Endothelial cell of umbilical vein (primary cell): ENCODE measurements at regions not wholly inside any gene's neighbourhood (a gene's known extent, or its start where the extent isn't known, plus 50 kb on each side); places are given as distances from the start of the nearest gene placed in this dataset.

Experiments
- BruUV-seq: library from RNA; stranded (reverse); fragments of 400-500 nt; replicated peaks from 2 replicates; lab custom pipeline; 2021; lab: Mats Ljungman, UMichigan
- CTCF ChIA-PET: fragments of 300-600, 350-600 bp; sonication (Branson Sonifier 250); formaldehyde crosslinking; loops from one replicate; lab custom pipeline; 2021; ENCODE audit warnings: antibody characterized with exemption, inconsistent platforms; lab: Charles Lee
- POLR2A ChIA-PET: fragments of 300-600, 350-600 bp; sonication (Branson Sonifier 250); formaldehyde crosslinking; loops from one replicate; lab custom pipeline; 2021; ENCODE audit warnings: antibody characterized with exemption, inconsistent platforms; lab: Charles Lee
- DNase-seq: peaks from one replicate; pipeline ENCODE4 v3.0.0-alpha.2; 2011; ENCODE audit warnings: low read depth, low spot score
- FAIRE-seq: peaks from 2 replicates; lab custom pipeline; 2011; peaks lifted over from hg19 to GRCh38; lab: Jason Lieb, UNC
- H2AFZ ChIP-seq: 2 replicates; pipeline ENCODE4 v1.6.0; 2012; ENCODE audit warnings: low read depth, low read length, control low read depth, inconsistent platforms
- H3K27ac ChIP-seq: 2 replicates; pipeline ENCODE4 v1.5.1; 2011; ENCODE audit warnings: low read depth, mild to moderate bottlenecking, control low read depth, low read length, moderate library complexity; ENCODE audit not compliant: insufficient read depth
- H3K27me3 ChIP-seq, 2 experiments: 2 replicates each; pipeline versions ENCODE4 v1.6.0 to v1.6.1; 2011; ENCODE audit warnings: low read length in 2 of 2, mixed read lengths in 1 of 2; ENCODE audit not compliant: control insufficient read depth in 2 of 2, insufficient read depth in 2 of 2
- H3K36me3 ChIP-seq, 2 experiments: 2 replicates in 1 of 2; 3 replicates in 1 of 2; pipeline ENCODE4 v1.5.1; 2011; ENCODE audit warnings: low read length in 2 of 2, mild to moderate bottlenecking in 1 of 2, moderate library complexity in 1 of 2; ENCODE audit not compliant: control insufficient read depth in 2 of 2, insufficient read depth in 2 of 2; ENCODE audit errors: extremely low read depth in 1 of 2
- H3K4me1 ChIP-seq: 3 replicates; pipeline ENCODE4 v1.5.1; 2011; ENCODE audit warnings: mild to moderate bottlenecking, low read length; ENCODE audit not compliant: control insufficient read depth, insufficient read depth; ENCODE audit errors: extremely low read depth
- H3K4me2 ChIP-seq: 2 replicates; pipeline ENCODE4 v1.6.1; 2011; ENCODE audit warnings: low read length, control low read depth, mixed read lengths; ENCODE audit not compliant: insufficient read depth
- H3K4me3 ChIP-seq, 3 experiments: fragments of 200-600 bp in 1 of 3; sonication (generic), shearing (Covaris generic) in 1 of 3; replicated peaks in 1 of 3; 2 replicates each; pipeline ENCODE4 v1.5.1; 2011 to 2016; ENCODE audit warnings: control low read depth in 3 of 3, low read length in 3 of 3, mild to moderate bottlenecking in 2 of 3, inconsistent platforms in 1 of 3, low read depth in 1 of 3, moderate library complexity in 1 of 3; ENCODE audit not compliant: insufficient read depth in 1 of 3
- H3K79me2 ChIP-seq: 2 replicates; pipeline ENCODE4 v1.6.0; 2012; ENCODE audit warnings: low read length, inconsistent platforms; ENCODE audit not compliant: control insufficient read depth, insufficient read depth
- H3K9ac ChIP-seq: replicated peaks from 2 replicates; pipeline ENCODE3; 2011; ENCODE audit warnings: low read length, control low read depth; ENCODE audit not compliant: insufficient read depth; ENCODE audit errors: extremely low read depth
- H3K9me1 ChIP-seq: replicated peaks from 3 replicates; pipeline ENCODE4 v1.6.0; 2011; ENCODE audit warnings: mild to moderate bottlenecking, low read length; ENCODE audit not compliant: control insufficient read depth, insufficient read depth; ENCODE audit errors: extremely low read depth
- H3K9me3 ChIP-seq: replicated peaks from 2 replicates; pipeline ENCODE4 v1.5.1; 2012; ENCODE audit warnings: low read length, inconsistent platforms; ENCODE audit not compliant: control insufficient read depth, insufficient read depth
- H4K20me1 ChIP-seq: replicated peaks from 2 replicates; pipeline ENCODE3; 2011; ENCODE audit warnings: mild to moderate bottlenecking, low read length; ENCODE audit not compliant: control insufficient read depth, insufficient read depth; ENCODE audit errors: extremely low read depth
- CTCF ChIP-seq, 2 donors: IDR thresholded peaks; 1 replicate in 1 of 2; 2 replicates in 1 of 2; pipeline ENCODE4 v1.5.1; 2011; ENCODE audit warnings: low read length in 2 of 2, mild to moderate bottlenecking in 2 of 2, moderate library complexity in 2 of 2, control low read depth in 1 of 2, inconsistent platforms in 1 of 2, low read depth in 1 of 2; ENCODE audit not compliant: insufficient read depth in 1 of 2; ENCODE audit errors: extremely low read depth in 1 of 2
- EZH2 ChIP-seq: IDR thresholded peaks from 2 replicates; pipeline ENCODE4 v1.6.1; 2012; ENCODE audit warnings: borderline replicate concordance, low read depth, mild to moderate bottlenecking, moderate library complexity, low read length, inconsistent platforms; ENCODE audit not compliant: severe bottlenecking
- FOS ChIP-seq: IDR thresholded peaks from 2 replicates; pipeline ENCODE4 v1.6.1; 2011; ENCODE audit warnings: mild to moderate bottlenecking, low read length, moderate library complexity, borderline replicate concordance; ENCODE audit not compliant: insufficient read depth
- GATA2 ChIP-seq: IDR thresholded peaks from 2 replicates; pipeline ENCODE4 v1.7.0; 2011; ENCODE audit warnings: low read depth, mild to moderate bottlenecking, moderate library complexity, mixed read lengths, low read length; ENCODE audit not compliant: insufficient read length, insufficient read depth
- JUN ChIP-seq: IDR thresholded peaks from 2 replicates; pipeline ENCODE4 v1.6.1; 2011; ENCODE audit warnings: borderline replicate concordance, low read depth; ENCODE audit not compliant: insufficient read length, insufficient read depth
- MAX ChIP-seq: IDR thresholded peaks from 2 replicates; pipeline ENCODE4 v1.6.1; 2011; ENCODE audit not compliant: insufficient read depth, insufficient read length
- MYC ChIP-seq: IDR thresholded peaks from one replicate; pipeline ENCODE4 v1.6.1; 2011; ENCODE audit warnings: mild to moderate bottlenecking, low read depth, low read length
- POLR2A ChIP-seq: IDR thresholded peaks from 2 replicates; pipeline ENCODE4 v1.6.1; 2012; ENCODE audit warnings: low read depth, mild to moderate bottlenecking, control low read depth, low read length
- POLR2AphosphoS5 ChIP-seq: IDR thresholded peaks from 2 replicates; pipeline ENCODE4 v1.6.1; 2012; ENCODE audit warnings: low read depth, mild to moderate bottlenecking, control low read depth, low read length, moderate library complexity; ENCODE audit not compliant: insufficient read depth
- dilution Hi-C: fragments of 300-500 bp; cut with MboI; formaldehyde crosslinking; loops from one replicate; pipeline ENCODE4 v1.15.0; 2019; ENCODE audit warnings: low sequenced_read_pairs; ENCODE audit not compliant: extremely low pct_ligation_motif_present
- intact Hi-C: fragments of 100-400 bp; cut with micrococcal nuclease; formaldehyde crosslinking; loops from one replicate; pipeline ENCODE4 v1.10.0; 2022

GRCh38 chr7:153389261-153389660 lies 629.7 kb downstream of the ACTR3B start:
- Histone ChIP-seq H3K9me1 (no peaks in the 10 kb centered on the region), H3K9me3 (peaks cover 10% of the 10 kb centered on the region), H3K4me1 (no peaks in the 10 kb centered on the region), H3K27me3 (no peaks in the 10 kb centered on the region), H3K9ac (no peak overlapping the region), H3K36me3 (no peaks in the 10 kb centered on the region), H4K20me1 (no peaks in the 10 kb centered on the region), H3K79me2 (no peaks in the 10 kb centered on the region), H2AFZ (no peak overlapping the region), H3K4me3 (no peak overlapping the region), H3K4me2 (no peak overlapping the region), H3K27ac (no peak overlapping the region)
- dilution Hi-C loops = no loop called here
- FAIRE-seq (no peak), DNase-seq (no peak)
- intact Hi-C loops = no loop called here
- ChIA-PET CTCF (no interaction called here), POLR2A (no interaction called here)
- no TSS peak for BruUV-seq
- TF ChIP-seq POLR2AphosphoS5 = no peak
- no peak for TF ChIP-seq GATA2
- TF ChIP-seq FOS = no peak

GRCh38 chr7:153390955-153391354 lies 631.4 kb downstream of the ACTR3B start:
- Histone ChIP-seq H3K9me1 (no peaks in the 10 kb centered on the region), H3K27me3 (no peaks in the 10 kb centered on the region), H3K9me3 (peaks cover 9% of the 10 kb centered on the region), H3K36me3 (no peaks in the 10 kb centered on the region), H4K20me1 (no peaks in the 10 kb centered on the region), H3K4me3 (no peak overlapping the region), H2AFZ (no peak overlapping the region), H3K4me2 (no peak overlapping the region), H3K4me1 (no peaks in the 10 kb centered on the region), H3K79me2 (no peaks in the 10 kb centered on the region), H3K27ac (no peak overlapping the region), H3K9ac (no peak overlapping the region)
- CTCF ChIA-PET = no interaction called here
- TF ChIP-seq MYC (no peak), FOS (no peak), POLR2AphosphoS5 (no peak), POLR2A (no peak), CTCF (IDR thresholded peaks at IDR 0.05; ENCODE audit: extremely low read depth in 1 of 2, insufficient read depth in 1 of 2, low read depth in 1 of 2, low read length in 2 of 2) (no peak), GATA2 (no peak), JUN (no peak), MAX (no peak), EZH2 (no peak)
- POLR2A ChIA-PET = no interaction called here
- intact Hi-C loops = no loop called here
- FAIRE-seq (no peak), DNase-seq (no peak)
- dilution Hi-C loops = no loop called here
- BruUV-seq = no TSS peak
